Mesendoderm (in vitro differentiated cells): ENCODE measurements at regions not wholly inside any gene's neighbourhood (a gene's known extent, or its start where the extent isn't known, plus 50 kb on each side); places are given as distances from the start of the nearest gene placed in this dataset.

Experiments
- DNase-seq: peaks from one replicate; pipeline ENCODE4 v3.0.0; 2013
- H2AK5ac ChIP-seq: 2 replicates; pipeline ENCODE4 v1.6.1; 2013; ENCODE audit warnings: low read length, inconsistent platforms
- H2BK120ac ChIP-seq: 2 replicates; pipeline ENCODE4 v1.6.1; 2013; ENCODE audit warnings: low read depth, mild to moderate bottlenecking, low read length, moderate library complexity, mixed read lengths
- H2BK15ac ChIP-seq: replicated peaks from 2 replicates; pipeline ENCODE4 v1.6.1; 2013; ENCODE audit warnings: low read depth, mild to moderate bottlenecking, moderate library complexity
- H2BK5ac ChIP-seq: 2 replicates; pipeline ENCODE4 v1.6.1; 2013; ENCODE audit warnings: low read length, inconsistent platforms
- H3K18ac ChIP-seq: 2 replicates; pipeline ENCODE4 v1.6.1; 2013; ENCODE audit warnings: mild to moderate bottlenecking, low read length, mixed read lengths
- H3K23ac ChIP-seq: one replicate; pipeline ENCODE4 v1.6.1; 2013; ENCODE audit warnings: low read length
- H3K27ac ChIP-seq: 2 replicates; pipeline ENCODE4 v1.5.1; 2013; ENCODE audit warnings: low read depth, mild to moderate bottlenecking, inconsistent platforms, low read length, moderate library complexity
- H3K27me3 ChIP-seq: 2 replicates; pipeline ENCODE4 v1.6.1; 2013; ENCODE audit warnings: low read length, control low read depth, mild to moderate bottlenecking, inconsistent platforms; ENCODE audit not compliant: insufficient read depth, poor library complexity
- H3K36me3 ChIP-seq: 2 replicates; pipeline ENCODE4 v1.6.1; 2013; ENCODE audit warnings: low read length, inconsistent platforms; ENCODE audit not compliant: control insufficient read depth, insufficient read depth
- H3K4ac ChIP-seq: one replicate; pipeline ENCODE4 v1.6.1; 2013; ENCODE audit warnings: low read depth, mild to moderate bottlenecking, low read length, moderate library complexity
- H3K4me1 ChIP-seq: 2 replicates; pipeline ENCODE4 v1.6.1; 2013; ENCODE audit warnings: low read depth, low read length, inconsistent platforms; ENCODE audit not compliant: control insufficient read depth
- H3K4me2 ChIP-seq: 2 replicates; pipeline ENCODE4 v1.6.1; 2013; ENCODE audit warnings: low read length
- H3K4me3 ChIP-seq: 2 replicates; pipeline ENCODE4 v1.5.1; 2013; ENCODE audit warnings: mild to moderate bottlenecking, low read length
- H3K56ac ChIP-seq: one replicate; pipeline ENCODE4 v1.6.1; 2013; ENCODE audit warnings: low read length
- H3K79me1 ChIP-seq: 2 replicates; pipeline ENCODE4 v1.6.1; 2013; ENCODE audit warnings: low read length, inconsistent platforms
- H3K79me2 ChIP-seq: 2 replicates; pipeline ENCODE4 v1.6.1; 2013; ENCODE audit warnings: mild to moderate bottlenecking, low read length; ENCODE audit not compliant: control insufficient read depth, insufficient read depth
- H3K9ac ChIP-seq: 2 replicates; pipeline ENCODE4 v1.6.1; 2013; ENCODE audit warnings: low read length, inconsistent platforms
- H4K5ac ChIP-seq: one replicate; pipeline ENCODE4 v1.6.1; 2013; ENCODE audit warnings: low read length
- H4K8ac ChIP-seq: one replicate; pipeline ENCODE4 v1.6.1; 2013; ENCODE audit warnings: low read depth, mild to moderate bottlenecking, control low read depth, low read length, moderate library complexity
- WGBS: extraction: QIAGEN DNeasy Blood & Tissue Kit; methylation state at CpG from one replicate; pipeline ENCODE4 v1.1.7; 2013; ENCODE audit warnings: low lambda C conversion rate, missing lambda C conversion rate; ENCODE audit not compliant: insufficient coverage; ENCODE audit errors: extremely low coverage; 5-methylcytosine and 5-hydroxymethylcytosine counted together

- H3K4me1 ChIP-seq = peaks cover 6% of the 10 kb centered on the region
- H3K79me1 ChIP-seq = no peaks in the 10 kb centered on the region
- H2BK5ac ChIP-seq = no peak overlapping the region
- H3K4me3 ChIP-seq = no peak overlapping the region
- H3K9ac ChIP-seq = no peak overlapping the region
- no peaks in the 10 kb centered on the region for H3K27me3 ChIP-seq
- WGBS = no CpG with 5 or more reads among the region's 3 CpGs
- no peak overlapping the region for H3K4me2 ChIP-seq
- no peak overlapping the region for H3K18ac ChIP-seq
- DNase-seq = peak; percentile 41
- H3K36me3 ChIP-seq = no peaks in the 10 kb centered on the region
- no peak overlapping the region for H3K4ac ChIP-seq
- H4K5ac ChIP-seq = no peak overlapping the region
- H2BK15ac ChIP-seq = no peak overlapping the region
- H2BK120ac ChIP-seq = no peak overlapping the region
- no peak overlapping the region for H3K23ac ChIP-seq
- no peak overlapping the region for H3K56ac ChIP-seq
- H3K79me2 ChIP-seq = no peaks in the 10 kb centered on the region
- H2AK5ac ChIP-seq = no peak overlapping the region
- H3K27ac ChIP-seq = no peak overlapping the region
- no peak overlapping the region for H4K8ac ChIP-seq
Measured at GRCh38 chr6:164164876-164165275, 750.4 kb downstream of the QKI start.

GRCh38 chr6:164163239-164163638 lies 748.7 kb downstream of the QKI start:
- Histone ChIP-seq H3K4me2 (no peak overlapping the region), H3K4ac (no peak overlapping the region), H3K79me1 (no peaks in the 10 kb centered on the region), H3K9ac (no peak overlapping the region), H2BK15ac (no peak overlapping the region), H3K4me3 (no peak overlapping the region), H3K79me2 (no peaks in the 10 kb centered on the region), H4K8ac (no peak overlapping the region), H3K56ac (no peak overlapping the region), H3K27ac (no peak overlapping the region), H3K4me1 (peaks cover 6% of the 10 kb centered on the region), H4K5ac (no peak overlapping the region), H3K27me3 (no peaks in the 10 kb centered on the region), H2BK120ac (no peak overlapping the region), H3K18ac (no peak overlapping the region), H2AK5ac (no peak overlapping the region), H2BK5ac (no peak overlapping the region), H3K23ac (no peak overlapping the region), H3K36me3 (no peaks in the 10 kb centered on the region)
- no CpG with 5 or more reads among the region's 3 CpGs for WGBS
- no peak for DNase-seq

- Histone ChIP-seq H3K9ac (no peak overlapping the region), H3K23ac (no peak overlapping the region), H2BK5ac (no peak overlapping the region), H3K27ac (no peak overlapping the region), H3K18ac (no peak overlapping the region), H2BK15ac (no peak overlapping the region), H3K79me2 (no peaks in the 10 kb centered on the region), H2BK120ac (no peak overlapping the region), H3K4me3 (no peak overlapping the region), H3K36me3 (no peaks in the 10 kb centered on the region), H3K27me3 (no peaks in the 10 kb centered on the region), H4K5ac (no peak overlapping the region), H3K4me1 (no peaks in the 10 kb centered on the region), H3K4me2 (no peak overlapping the region), H2AK5ac (no peak overlapping the region), H3K56ac (no peak overlapping the region), H3K79me1 (no peaks in the 10 kb centered on the region), H3K4ac (no peak overlapping the region), H4K8ac (no peak overlapping the region)
- no CpG with 5 or more reads among the region's 3 CpGs for WGBS
- no peak for DNase-seq
Measured at GRCh38 chr6:164159061-164159460, 744.5 kb downstream of the QKI start.

DNA sequence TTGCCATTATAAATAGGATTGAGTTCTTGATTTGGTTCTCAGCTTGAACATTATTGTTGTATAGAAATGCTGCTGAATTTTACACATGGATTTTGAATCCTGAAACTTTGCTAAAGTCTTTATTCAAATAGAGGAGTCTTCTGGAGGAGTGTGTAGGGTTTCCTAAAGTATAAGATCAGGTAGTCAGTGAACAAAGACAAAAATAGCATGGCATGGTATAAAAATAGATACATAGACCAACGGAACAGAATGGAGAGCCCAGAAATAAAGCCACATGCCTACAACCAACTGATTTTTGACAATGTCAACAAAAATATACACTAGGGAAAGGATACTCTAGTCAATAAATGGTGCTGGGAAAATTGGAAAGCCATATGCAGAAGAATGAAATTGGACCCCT lies 740.1 kb downstream of the QKI start:
- H3K4me2 ChIP-seq = no peak overlapping the region
- no peak overlapping the region for H3K4me3 ChIP-seq
- H3K18ac ChIP-seq = no peak overlapping the region
- H3K9ac ChIP-seq = no peak overlapping the region
- no peaks in the 10 kb centered on the region for H3K4me1 ChIP-seq
- H2BK5ac ChIP-seq = no peak overlapping the region
- no peak for DNase-seq
- H3K79me2 ChIP-seq = no peaks in the 10 kb centered on the region
- no peak overlapping the region for H2AK5ac ChIP-seq
- H3K4ac ChIP-seq = no peak overlapping the region
- WGBS = no CpG with 5 or more reads among the region's 1 CpG
- H2BK120ac ChIP-seq = no peak overlapping the region
- no peak overlapping the region for H3K27ac ChIP-seq
- H3K79me1 ChIP-seq = no peaks in the 10 kb centered on the region
- no peak overlapping the region for H2BK15ac ChIP-seq
- H3K27me3 ChIP-seq = no peaks in the 10 kb centered on the region
- H3K56ac ChIP-seq = no peak overlapping the region
- no peak overlapping the region for H3K23ac ChIP-seq
- no peak overlapping the region for H4K8ac ChIP-seq
- H4K5ac ChIP-seq = no peak overlapping the region
- H3K36me3 ChIP-seq = no peaks in the 10 kb centered on the region

- no peaks in the 10 kb centered on the region for H3K79me1 ChIP-seq
- H3K4me2 ChIP-seq = no peak overlapping the region
- WGBS = no CpG with 5 or more reads among the region's 3 CpGs
- no peak overlapping the region for H2BK120ac ChIP-seq
- DNase-seq = no peak
- no peak overlapping the region for H3K9ac ChIP-seq
- no peak overlapping the region for H4K8ac ChIP-seq
- H3K36me3 ChIP-seq = no peaks in the 10 kb centered on the region
- H3K4me3 ChIP-seq = no peak overlapping the region
- no peak overlapping the region for H3K4ac ChIP-seq
- H3K23ac ChIP-seq = no peak overlapping the region
- no peak overlapping the region for H2AK5ac ChIP-seq
- H2BK5ac ChIP-seq = no peak overlapping the region
- no peaks in the 10 kb centered on the region for H3K79me2 ChIP-seq
- H3K27ac ChIP-seq = no peak overlapping the region
- H3K4me1 ChIP-seq = no peaks in the 10 kb centered on the region
- no peaks in the 10 kb centered on the region for H3K27me3 ChIP-seq
- H4K5ac ChIP-seq = no peak overlapping the region
- H3K18ac ChIP-seq = no peak overlapping the region
- H2BK15ac ChIP-seq = no peak overlapping the region
- no peak overlapping the region for H3K56ac ChIP-seq
Measured at GRCh38 chr6:164152611-164153010, 738.1 kb downstream of the QKI start.
